ENCODE measurements at regions not wholly inside any gene's neighbourhood (a gene's known extent, or its start where the extent isn't known, plus 50 kb on each side); places are given as distances from the start of the nearest gene placed in this dataset.
A peak's percentile ranks its signal among the peaks of the same experiment; 100 is the strongest.
"Not testable (repeated sequence)": the region's sequence is repeated elsewhere in the genome, so short reads cannot be mapped to it uniquely, and the experiment has no call there.

- no peak for DNase-seq (ENCODE audit: low read depth, low spot score)
These were observed 450.5 kb upstream of the FGF16 start for GRCh38 chrX:76996641-76997040.

GRCh38 chrX:77003530-77003929 lies 443.7 kb upstream of the FGF16 start:
- no peak for DNase-seq (ENCODE audit: low read depth, low spot score)

DNA sequence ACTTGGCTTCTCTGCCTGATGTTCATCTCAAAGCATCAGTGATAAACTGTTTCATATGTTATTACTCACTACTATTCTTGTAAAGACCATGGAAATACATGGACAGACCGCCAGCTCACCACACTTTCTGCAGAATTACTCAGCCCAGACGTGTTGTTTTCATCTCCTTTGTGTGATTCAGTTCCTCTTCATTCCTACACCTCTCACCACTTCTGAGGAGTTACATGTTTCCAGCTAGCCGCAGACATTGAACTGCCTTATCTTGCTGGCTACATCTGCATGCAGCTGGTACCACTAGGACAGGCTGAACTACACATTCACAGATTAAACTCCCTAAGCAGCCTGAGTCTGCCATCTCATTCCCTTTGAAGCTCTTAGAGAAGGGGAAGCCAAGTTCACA lies 443.2 kb upstream of the FGF16 start:
- no peak for DNase-seq (ENCODE audit: low read depth, low spot score)

DNA sequence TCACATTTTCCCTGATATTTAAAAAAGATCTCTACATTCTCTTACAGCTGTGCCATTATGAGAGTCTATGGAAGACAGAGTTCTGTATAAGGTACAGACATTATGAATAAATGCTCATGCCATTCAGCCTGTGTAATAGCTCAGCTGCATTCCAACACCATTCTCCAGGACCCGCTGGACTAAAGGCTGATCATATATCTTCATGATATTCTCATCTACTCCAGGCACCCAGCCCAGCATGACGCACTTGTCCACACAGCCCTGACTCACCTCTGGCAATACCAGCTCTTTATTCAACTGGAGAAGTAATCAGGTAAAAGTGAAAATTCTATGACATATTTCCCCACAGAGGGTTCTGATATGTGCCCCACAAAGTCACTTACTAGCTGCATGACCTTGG lies 437.5 kb upstream of the FGF16 start:
- DNase-seq (ENCODE audit: low read depth, low spot score) = no peak

- no peak for DNase-seq (ENCODE audit: low read depth, low spot score)
These were observed 432.5 kb upstream of the FGF16 start for GRCh38 chrX:77014377-77015372.

DNA sequence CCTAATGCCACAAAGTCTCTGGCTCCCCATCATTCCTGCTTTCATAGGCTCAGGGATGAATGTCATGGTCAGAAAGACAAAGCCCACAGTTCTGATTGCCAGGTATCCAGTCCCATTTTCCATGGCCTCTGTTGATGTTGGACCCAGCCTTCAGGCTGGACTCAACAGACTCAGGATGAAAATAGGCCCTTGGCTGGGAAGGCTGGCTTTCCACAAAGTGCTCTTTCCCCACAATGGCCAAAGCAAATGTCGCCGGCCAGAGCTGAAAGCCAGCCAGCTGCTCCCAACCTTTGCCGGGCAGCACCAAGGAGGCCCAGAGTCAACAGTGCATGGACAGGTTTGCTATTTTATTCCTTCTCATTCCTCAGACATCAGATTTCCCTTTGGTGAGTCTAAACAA lies 430.1 kb upstream of the FGF16 start:
- DNase-seq (ENCODE audit: low read depth, low spot score) = no peak

- not testable (repeated sequence) for DNase-seq (ENCODE audit: low read depth, low spot score)
These were observed 400.9 kb upstream of the FGF16 start for GRCh38 chrX:77046180-77046810.

GRCh38 chrX:77060572-77060971 lies 386.6 kb upstream of the FGF16 start:
- no peak for DNase-seq (ENCODE audit: low read depth, low spot score)

DNA sequence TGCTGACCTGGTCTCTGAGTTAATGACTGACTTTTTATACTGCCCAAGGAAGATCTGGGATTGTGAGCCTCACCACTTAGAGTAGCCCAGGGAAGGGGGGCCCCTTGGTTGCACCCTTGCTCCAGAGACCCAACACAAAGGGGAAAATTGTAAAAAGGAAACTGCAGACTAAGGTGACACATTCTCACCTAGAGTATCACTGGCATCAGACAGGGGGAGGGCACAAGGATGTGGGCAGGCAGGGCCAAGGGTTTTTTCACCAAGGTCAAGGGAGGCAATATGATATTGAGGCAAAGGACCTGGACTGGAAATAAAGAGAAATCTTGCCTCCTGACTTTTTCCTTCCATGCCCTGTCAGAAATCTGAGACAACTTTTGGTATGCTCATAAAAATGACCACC lies 386.2 kb upstream of the FGF16 start:
- DNase-seq (ENCODE audit: low read depth, low spot score) = no peak

- no peak for DNase-seq (ENCODE audit: low read depth, low spot score)
These were observed 385.6 kb upstream of the FGF16 start for GRCh38 chrX:77061545-77061944.

- no peak for DNase-seq (ENCODE audit: low read depth, low spot score)
These were observed 381.3 kb upstream of the FGF16 start for GRCh38 chrX:77065896-77066295.

DNA sequence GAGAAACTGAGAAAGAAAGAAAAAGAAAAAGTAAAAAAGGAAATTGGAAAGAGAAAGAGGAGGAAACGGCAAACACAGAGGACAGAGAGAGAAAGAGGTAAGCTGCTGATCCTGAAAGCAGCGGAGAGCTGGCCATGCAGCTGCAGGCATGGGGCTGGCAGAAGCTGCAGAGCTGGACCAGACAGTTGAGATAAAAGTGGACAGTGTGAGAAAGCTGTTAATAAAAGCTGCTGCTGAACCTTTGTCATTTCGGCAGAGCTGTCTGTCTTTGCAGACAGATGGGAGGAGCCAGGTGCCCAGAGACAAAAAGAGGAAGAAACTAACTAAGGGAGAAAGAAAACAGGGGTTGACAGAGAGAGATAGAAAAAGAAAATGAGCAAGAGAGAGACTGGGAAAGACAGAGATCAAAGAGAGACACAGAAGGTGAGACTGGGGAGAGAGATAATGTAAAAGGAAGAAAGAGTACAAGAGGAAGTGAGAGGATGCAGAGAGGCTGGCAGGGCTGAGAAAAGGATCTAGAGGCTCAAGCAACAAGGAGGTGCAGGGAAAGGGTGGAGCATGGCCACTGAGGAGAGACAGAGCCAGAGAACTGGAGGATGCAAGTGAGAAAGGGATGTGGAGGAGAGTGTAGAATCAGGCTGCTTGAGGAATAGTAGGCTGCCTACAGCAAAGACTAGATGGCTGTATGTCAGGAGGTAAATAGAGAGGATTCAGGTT lies 376.8 kb upstream of the FGF16 start:
- DNase-seq (ENCODE audit: low read depth, low spot score) = no peak

DNA sequence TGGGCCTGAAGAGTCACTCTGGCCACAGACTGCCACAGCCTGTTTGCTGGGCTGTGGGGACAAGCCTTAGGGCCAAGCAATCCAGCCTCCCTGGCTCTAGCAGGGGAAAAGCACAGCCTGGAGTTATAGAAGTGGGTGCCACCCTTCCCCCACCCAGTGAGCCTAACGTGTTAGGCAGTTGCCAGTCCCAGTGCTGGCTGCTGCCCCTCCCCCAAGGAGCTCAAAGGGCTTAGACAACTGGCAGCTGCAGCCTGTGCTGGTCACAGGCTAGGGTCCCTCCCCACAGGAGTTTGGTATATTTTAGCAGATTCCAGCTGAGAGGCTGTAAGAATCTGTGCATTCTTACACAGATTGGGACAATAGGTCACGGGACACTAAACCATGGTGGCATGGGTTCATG lies 370.3 kb upstream of the FGF16 start:
- no peak for DNase-seq (ENCODE audit: low read depth, low spot score)

DNA sequence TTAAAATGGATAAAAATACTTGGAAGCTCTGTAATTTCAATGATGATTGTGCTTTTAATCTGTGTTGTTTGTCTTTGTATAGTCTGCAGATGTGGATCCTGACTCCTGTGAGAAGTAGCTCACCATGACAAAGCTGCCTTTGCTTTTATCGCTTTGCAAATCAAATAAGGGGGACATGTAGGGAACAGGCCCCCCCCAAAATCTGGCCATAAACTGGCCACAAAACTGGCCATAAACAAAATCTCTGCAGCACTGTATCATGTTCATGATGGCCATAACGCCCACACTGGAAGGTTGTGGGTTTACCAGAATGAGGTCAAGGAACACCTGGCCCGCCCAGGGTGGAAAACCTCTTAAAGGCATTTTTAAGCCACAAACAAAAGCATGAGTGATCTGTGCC lies 366.0 kb upstream of the FGF16 start:
- not testable (repeated sequence) for DNase-seq (ENCODE audit: low read depth, low spot score)

GRCh38 chrX:77085372-77085771 lies 361.8 kb upstream of the FGF16 start:
- peak; percentile 36 for DNase-seq (ENCODE audit: low read depth, low spot score)

DNA sequence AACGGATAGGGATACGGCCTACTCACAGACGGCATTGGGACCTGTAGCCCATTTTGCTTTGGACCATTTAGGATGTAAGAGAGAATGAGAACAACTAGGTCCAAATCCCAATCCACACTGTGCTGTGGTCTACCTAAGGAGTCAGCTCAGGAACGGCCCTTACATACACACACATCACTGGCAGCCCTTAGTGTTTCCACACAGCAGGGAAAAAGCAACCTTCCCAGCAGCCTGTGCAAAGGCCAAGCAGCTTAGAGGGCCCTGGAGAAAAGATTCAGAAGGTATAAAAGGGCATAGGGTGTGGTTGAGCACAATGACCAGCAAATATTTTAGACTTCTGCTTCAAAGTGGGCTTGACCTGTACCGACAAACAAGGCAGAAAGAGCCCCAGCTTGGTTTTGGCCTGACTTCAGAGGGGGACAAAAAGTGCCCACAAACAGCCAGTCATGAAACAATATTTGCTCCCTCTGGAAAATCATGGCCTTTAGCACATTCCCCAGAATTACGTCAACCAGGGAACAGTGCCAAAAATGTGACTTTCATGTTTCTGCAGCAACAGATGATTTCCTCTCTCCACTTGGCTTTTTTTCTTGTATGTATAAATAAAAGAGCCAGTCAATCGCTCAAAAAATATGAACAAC lies 359.5 kb upstream of the FGF16 start:
- DNase-seq (ENCODE audit: low read depth, low spot score) = peak; percentile 67

DNA sequence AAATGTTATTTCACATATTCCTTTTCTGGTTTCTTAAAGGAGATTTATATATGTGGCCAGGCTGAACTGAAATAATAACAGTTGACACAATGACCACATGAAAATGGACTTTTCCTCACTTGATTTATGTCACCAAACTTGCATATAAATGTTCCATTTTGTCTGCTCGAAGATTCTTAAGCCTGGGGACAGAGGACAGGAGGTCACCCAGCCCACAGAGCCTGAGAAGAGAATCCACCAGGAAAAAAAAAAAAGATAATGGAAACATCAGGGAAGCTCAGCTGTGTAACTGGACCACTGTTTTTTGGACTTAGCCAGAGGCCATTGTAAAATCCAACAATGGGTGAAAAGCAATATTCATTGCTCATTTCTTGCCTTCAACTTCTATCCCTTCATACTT lies 359.0 kb upstream of the FGF16 start:
- no peak for DNase-seq (ENCODE audit: low read depth, low spot score)

DNA sequence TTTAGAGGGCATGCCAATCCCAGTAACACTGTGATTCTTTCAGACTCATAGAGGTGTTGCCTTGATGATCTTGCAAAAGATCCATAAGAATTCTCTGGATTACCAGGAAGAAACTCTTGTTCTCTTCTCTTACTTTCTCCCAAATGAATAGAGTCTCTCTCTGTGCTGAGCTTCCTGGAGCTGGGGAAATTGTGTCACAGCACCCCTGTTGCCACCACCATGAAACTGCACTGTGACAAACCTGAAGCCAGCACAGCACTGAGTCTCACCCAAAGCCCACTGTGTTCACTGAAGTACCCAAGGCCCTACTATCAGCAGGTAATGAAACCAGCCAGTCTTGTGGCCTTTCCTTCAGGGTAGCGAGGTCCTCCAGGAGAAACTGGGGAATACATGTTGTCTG lies 332.7 kb upstream of the FGF16 start:
- DNase-seq (ENCODE audit: low read depth, low spot score) = no peak

DNA sequence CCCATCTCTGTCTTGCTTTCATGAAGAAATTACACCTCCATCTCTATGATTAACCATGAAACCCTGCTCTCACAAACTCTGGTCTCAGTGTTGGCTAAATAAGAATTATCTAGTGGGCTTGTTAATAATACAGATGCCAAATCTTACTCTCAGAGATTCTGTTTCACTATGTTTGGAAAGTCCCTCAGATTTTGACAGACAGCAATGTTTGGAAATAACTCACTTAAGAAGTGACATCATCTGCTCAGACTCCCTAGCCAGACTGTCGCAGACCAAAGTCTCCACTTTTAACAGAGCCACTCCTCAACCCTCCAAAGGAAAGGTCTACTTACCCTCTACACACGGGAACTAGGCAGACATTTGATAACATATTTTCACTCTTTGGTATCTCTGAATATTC lies 328.5 kb upstream of the FGF16 start:
- no peak for DNase-seq (ENCODE audit: low read depth, low spot score)

DNA sequence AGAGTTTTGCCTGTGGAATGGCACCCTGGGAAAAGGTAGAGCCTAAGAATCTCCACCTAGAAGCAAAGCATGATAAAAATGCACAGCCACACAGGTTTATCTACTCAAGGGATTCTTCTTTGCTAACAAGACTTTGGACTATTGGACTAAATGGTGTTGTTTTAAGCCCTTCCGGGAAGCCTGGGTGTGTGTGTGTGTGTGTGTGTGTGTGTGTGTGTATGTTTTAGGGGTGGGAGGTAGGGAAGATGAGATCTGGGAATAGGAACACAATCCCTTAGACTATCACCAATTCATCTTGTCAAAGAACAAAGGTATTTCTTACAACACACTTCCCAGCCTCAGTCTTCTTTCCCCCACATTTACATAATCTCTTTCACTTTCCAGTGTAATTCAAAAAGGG lies 327.5 kb upstream of the FGF16 start:
- DNase-seq (ENCODE audit: low read depth, low spot score) = no peak

- not testable (repeated sequence) for DNase-seq (ENCODE audit: low read depth, low spot score)
These were observed 323.3 kb upstream of the FGF16 start for GRCh38 chrX:77123917-77124316.

DNA sequence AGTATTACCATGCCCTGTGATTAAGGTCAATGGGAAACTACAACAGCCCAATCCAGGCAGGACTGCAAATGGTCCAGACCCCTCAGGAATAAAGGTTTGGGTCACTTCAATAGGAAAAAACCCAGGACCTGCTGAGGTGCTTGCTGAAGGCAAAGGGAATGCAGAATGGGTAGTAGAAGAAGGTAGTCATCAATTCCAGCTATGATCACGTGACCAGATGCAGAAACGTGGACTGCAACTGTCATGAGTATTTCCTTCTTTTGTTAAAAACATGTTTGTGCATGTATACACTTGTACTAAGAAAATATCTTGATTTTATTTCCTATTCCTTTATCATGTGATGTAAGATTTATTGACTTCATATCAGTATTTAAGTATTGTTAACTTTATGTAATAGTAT lies 319.6 kb upstream of the FGF16 start:
- not testable (repeated sequence) for DNase-seq (ENCODE audit: low read depth, low spot score)
